Thyroid gland (tissue), 4 donors: ENCODE measurements at regions not wholly inside any gene's neighbourhood (a gene's known extent, or its start where the extent isn't known, plus 50 kb on each side); places are given as distances from the start of the nearest gene placed in this dataset.

Source experiments
- DNase-seq, 2 donors: peaks; one replicate each; pipeline ENCODE4 v3.0.0-alpha.2; 2019
- H3K27ac ChIP-seq, 3 donors: fragments of 200-600 bp; sonication (generic); 1 replicate in 2 of 3; 2 replicates in 1 of 3; pipeline ENCODE4 v1.5.1; 2016 to 2019; ENCODE audit warnings: mild to moderate bottlenecking in 1 of 3, moderate library complexity in 1 of 3
- H3K27me3 ChIP-seq: fragments of 200-600 bp; sonication (generic); one replicate; pipeline ENCODE4 v1.5.1; 2019
- H3K36me3 ChIP-seq, 2 donors: fragments of 200-600 bp; sonication (generic); one replicate each; pipeline ENCODE4 v1.5.1; 2016 to 2019
- H3K4me1 ChIP-seq, 2 donors: fragments of 200-600 bp; sonication (generic); one replicate each; pipeline ENCODE4 v1.5.1; 2017 to 2019
- H3K4me3 ChIP-seq, 3 donors: fragments of 200-600 bp; sonication (generic); replicated peaks in 1 of 3; 1 replicate in 2 of 3; 2 replicates in 1 of 3; pipeline ENCODE4 v1.5.1; 2016; ENCODE audit warnings: mild to moderate bottlenecking in 1 of 3
- H3K9me3 ChIP-seq: fragments of 200-600 bp; sonication (generic); one replicate; pipeline ENCODE4 v1.5.1; 2017
- POLR2A ChIP-seq, 2 donors: fragments of 450-650 bp; IDR thresholded peaks; one replicate each; pipeline ENCODE4 v1.6.1; 2017; ENCODE audit warnings: antibody characterized with exemption in 2 of 2, mild to moderate bottlenecking in 2 of 2, moderate library complexity in 1 of 2
- WGBS, 2 donors: methylation state at CpG; one replicate each; pipeline ENCODE4 v1.1.5; 2017; 5-methylcytosine and 5-hydroxymethylcytosine counted together
- intact Hi-C: fragments of 100-400 bp; cut with DNase I; formaldehyde crosslinking; loops from one replicate; pipeline ENCODE4 v1.15.1; 2023
- TF ChIP-seq, protein P1 (sequence below), 6 experiments: fragments of 200-600 bp in 3 of 6; fragments of 450-650 bp in 3 of 6; sonication (generic) in 3 of 6; IDR thresholded peaks; one replicate each; pipeline ENCODE4 v1.5.1; 2016 to 2019; ENCODE audit warnings: antibody characterized with exemption in 6 of 6, mild to moderate bottlenecking in 2 of 6, inconsistent platforms in 1 of 6, moderate library complexity in 1 of 6

DNA sequence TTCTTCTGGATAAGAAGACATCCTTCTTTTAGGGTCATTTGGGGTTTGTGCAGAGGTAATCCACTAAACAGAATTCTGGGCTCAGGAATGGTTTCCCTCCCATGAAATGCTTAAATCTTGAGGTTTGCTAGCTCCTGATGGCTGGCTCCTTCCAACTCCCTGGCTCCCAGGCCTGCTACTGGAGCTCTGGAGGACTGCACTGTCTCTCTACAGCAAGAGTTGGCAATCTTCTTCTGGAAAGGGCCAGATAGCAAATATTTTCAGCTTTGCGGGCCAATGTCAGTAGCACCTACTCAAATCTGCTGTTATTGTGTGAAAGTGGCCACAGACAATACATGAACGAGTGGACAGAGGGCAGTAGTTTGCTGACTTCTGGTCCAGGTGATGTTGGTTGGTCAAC is 174.2 kb upstream of the CTBP2 start:
- DNase-seq, result no peak
- Histone ChIP-seq H3K4me1 (no peaks in the 10 kb centered on the region), H3K9me3 (no peaks in the 10 kb centered on the region), H3K27ac (no peak overlapping the region), H3K27me3 (no peaks in the 10 kb centered on the region), H3K4me3 (no peak overlapping the region), H3K36me3 (no peaks in the 10 kb centered on the region)
- 81 to 100% methylated on average over 2 of the region's 2 CpGs for WGBS, 2 donors
- no peak for TF ChIP-seq POLR2A (IDR thresholded peaks at IDR 0.05)
- TF ChIP-seq, protein P1, sequence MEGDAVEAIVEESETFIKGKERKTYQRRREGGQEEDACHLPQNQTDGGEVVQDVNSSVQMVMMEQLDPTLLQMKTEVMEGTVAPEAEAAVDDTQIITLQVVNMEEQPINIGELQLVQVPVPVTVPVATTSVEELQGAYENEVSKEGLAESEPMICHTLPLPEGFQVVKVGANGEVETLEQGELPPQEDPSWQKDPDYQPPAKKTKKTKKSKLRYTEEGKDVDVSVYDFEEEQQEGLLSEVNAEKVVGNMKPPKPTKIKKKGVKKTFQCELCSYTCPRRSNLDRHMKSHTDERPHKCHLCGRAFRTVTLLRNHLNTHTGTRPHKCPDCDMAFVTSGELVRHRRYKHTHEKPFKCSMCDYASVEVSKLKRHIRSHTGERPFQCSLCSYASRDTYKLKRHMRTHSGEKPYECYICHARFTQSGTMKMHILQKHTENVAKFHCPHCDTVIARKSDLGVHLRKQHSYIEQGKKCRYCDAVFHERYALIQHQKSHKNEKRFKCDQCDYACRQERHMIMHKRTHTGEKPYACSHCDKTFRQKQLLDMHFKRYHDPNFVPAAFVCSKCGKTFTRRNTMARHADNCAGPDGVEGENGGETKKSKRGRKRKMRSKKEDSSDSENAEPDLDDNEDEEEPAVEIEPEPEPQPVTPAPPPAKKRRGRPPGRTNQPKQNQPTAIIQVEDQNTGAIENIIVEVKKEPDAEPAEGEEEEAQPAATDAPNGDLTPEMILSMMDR (IDR thresholded peaks at IDR 0.05), result no peak
- intact Hi-C loops, result no loop called here

DNA sequence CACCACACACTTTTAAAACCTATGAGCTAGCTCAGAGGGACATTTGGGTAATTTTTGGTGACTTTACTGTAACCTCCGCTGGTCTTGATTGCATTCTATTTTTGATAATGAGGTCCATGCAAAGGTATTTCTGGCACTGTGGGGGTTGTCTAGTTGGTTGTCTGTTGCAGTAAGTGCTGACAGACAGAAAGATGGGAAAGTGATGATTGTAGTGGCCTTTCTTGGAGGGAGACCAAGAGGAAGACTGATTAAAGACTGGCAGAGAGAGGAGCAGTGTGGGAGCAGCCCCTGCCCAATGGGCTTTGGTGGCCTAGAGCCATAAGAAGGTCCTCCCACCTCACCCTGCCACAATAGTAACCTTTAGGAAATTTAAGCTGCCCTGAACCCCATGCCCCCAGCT is 173.4 kb upstream of the CTBP2 start:
- H3K9me3 ChIP-seq, result no peaks in the 10 kb centered on the region
- H3K4me1 ChIP-seq, result no peaks in the 10 kb centered on the region
- no peak for DNase-seq
- H3K27me3 ChIP-seq, result no peaks in the 10 kb centered on the region
- intact Hi-C loops, result no loop called here
- no peak overlapping the region for H3K27ac ChIP-seq
- 88 to 91% methylated on average over 1 of the region's 1 CpG for WGBS, 2 donors
- no peaks in the 10 kb centered on the region for H3K36me3 ChIP-seq
- TF ChIP-seq, protein P1 (IDR thresholded peaks at IDR 0.05), result no peak
- TF ChIP-seq POLR2A (IDR thresholded peaks at IDR 0.05), result no peak
- no peak overlapping the region for H3K4me3 ChIP-seq

DNA sequence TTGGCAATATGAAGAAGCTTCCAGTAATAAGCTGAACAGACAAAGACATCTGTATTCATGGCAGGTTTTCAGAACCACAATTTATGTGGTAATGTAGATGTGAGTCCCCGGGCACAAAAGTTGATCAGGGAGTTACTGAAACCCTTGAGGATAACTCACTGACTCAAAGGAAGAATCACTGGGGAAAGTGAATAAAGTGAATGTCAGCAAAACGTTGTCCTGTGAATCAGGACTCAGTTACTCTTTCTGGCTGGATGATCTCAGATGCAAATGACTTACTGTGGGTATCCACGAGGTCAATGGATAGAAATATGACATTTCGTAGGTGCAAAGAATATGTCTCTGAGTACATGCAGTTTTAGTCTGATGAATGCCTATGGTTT is 172.8 kb upstream of the CTBP2 start:
- WGBS, 2 donors, result 68 to 73% methylated on average over 4 of the region's 4 CpGs
- Histone ChIP-seq H3K4me3 (no peak overlapping the region), H3K4me1 (no peaks in the 10 kb centered on the region), H3K27ac (no peak overlapping the region), H3K9me3 (no peaks in the 10 kb centered on the region), H3K36me3 (no peaks in the 10 kb centered on the region), H3K27me3 (no peaks in the 10 kb centered on the region)
- no peak for DNase-seq
- TF ChIP-seq POLR2A (IDR thresholded peaks at IDR 0.05), result no peak
- intact Hi-C loops, result no loop called here

DNA sequence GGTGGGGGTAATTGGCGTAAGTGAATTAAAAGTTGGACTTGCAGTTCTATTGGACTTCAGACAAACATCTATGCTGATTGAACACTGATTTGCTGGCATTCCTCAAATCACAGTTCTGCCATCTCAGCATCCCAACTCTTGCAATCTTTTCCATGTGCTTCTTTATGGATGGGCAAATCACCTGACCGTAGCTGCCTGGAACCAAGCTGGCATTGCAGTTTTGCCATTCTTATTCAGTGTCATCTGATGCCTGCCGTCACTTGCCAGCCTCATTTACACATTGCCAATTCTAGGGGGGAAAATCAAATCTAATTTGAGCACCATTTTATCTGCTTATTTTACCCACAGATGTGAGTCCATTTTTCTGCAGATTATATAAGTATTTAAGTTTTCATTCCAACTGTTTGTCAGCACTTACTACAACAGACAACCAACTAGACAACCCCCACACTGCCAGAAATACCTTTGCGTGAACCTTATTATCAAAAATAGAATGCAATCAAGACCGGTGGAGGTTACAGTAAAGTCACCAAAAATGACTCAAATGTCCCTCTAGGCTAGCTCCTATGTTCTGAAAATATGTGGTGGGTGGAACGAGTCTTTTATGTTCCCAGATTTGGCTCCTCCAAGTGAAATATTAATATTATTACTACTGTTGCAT is 172.3 kb upstream of the CTBP2 start:
- no peaks in the 10 kb centered on the region for H3K36me3 ChIP-seq
- TF ChIP-seq POLR2A (IDR thresholded peaks at IDR 0.05), result no peak
- TF ChIP-seq, protein P1 (IDR thresholded peaks at IDR 0.05), result no peak
- H3K4me1 ChIP-seq, result no peaks in the 10 kb centered on the region
- intact Hi-C loops, result no loop called here
- no peaks in the 10 kb centered on the region for H3K27me3 ChIP-seq
- DNase-seq, result no peak
- no peaks in the 10 kb centered on the region for H3K9me3 ChIP-seq
- H3K27ac ChIP-seq, result no peak overlapping the region
- no peak overlapping the region for H3K4me3 ChIP-seq
- WGBS, 2 donors, result 87 to 90% methylated on average over 6 of the region's 6 CpGs

DNA sequence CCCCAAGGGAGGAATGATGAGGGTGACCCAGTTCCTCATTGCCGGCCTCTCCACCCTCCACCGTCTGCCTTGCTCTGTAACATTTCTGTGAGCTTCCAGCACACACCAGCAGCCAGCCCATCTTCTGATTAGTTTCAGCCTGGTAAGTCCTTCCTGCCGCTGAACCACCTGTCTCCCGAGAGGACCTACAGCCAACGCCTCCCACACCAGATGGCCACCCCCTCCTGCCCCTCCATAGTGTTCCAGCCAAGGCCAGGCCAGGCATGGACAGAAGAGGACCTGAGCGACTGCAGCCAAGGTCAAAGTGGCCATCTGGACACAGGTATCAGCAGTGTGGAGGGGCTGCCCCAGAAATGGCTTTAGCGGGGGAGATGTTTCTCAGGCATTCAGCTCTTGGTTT is 170.7 kb upstream of the CTBP2 start:
- no peak overlapping the region for H3K27ac ChIP-seq
- H3K36me3 ChIP-seq, result no peaks in the 10 kb centered on the region
- DNase-seq, result no peak
- H3K27me3 ChIP-seq, result no peaks in the 10 kb centered on the region
- intact Hi-C loops, result no loop called here
- H3K9me3 ChIP-seq, result no peaks in the 10 kb centered on the region
- WGBS, 2 donors, result 92 to 95% methylated on average over 6 to 7 of the region's 7 CpGs
- no peaks in the 10 kb centered on the region for H3K4me1 ChIP-seq
- no peak overlapping the region for H3K4me3 ChIP-seq
- no peak for TF ChIP-seq POLR2A (IDR thresholded peaks at IDR 0.05)
- TF ChIP-seq, protein P1 (IDR thresholded peaks at IDR 0.05), result no peak
